ENCODE measurements at regions not wholly inside any gene's neighbourhood (a gene's known extent, or its start where the extent isn't known, plus 50 kb on each side); places are given as distances from the start of the nearest gene placed in this dataset.

DNA sequence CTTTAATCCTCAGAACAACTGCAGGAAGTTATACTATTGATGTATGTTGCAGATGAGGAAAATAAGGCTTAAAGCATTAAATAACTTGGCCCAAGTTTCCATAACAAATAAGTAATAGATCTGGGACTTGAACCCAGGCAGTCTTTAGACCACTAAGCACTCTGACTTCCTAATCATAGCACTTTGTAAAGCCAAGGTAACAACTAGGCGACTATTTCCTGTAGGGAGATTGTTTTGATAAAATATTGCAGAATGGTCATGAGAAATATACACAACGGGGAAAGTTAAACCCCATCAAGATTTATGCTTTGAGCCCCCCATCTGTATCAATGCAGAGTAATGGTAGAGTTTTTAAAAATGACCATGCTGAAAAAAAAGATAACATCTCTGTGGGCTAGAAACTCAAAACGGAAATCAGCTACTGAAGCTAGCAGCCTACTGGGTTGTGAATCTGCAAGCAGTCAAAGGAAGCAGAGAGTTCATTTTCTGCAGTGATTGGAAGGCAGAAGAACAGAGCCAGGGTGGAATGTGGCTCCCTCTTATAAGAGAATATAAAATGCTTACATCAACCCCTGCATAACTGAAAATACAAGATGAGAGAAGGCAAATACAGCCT lies 111.2 kb upstream of the OLIG2 start:
- no peaks in the 10 kb centered on the region for H4K20me1 ChIP-seq (ENCODE audit: insufficient read depth)
- TF ChIP-seq EZH2 (IDR thresholded peaks at IDR 0.05; ENCODE audit: insufficient read depth, poor library complexity, severe bottlenecking), result no peak
- TF ChIP-seq EZH2phosphoT487 (IDR thresholded peaks at IDR 0.05; ENCODE audit: insufficient read depth, low read depth), result no peak
- no peaks in the 10 kb centered on the region for H3K4me1 ChIP-seq (ENCODE audit: insufficient read depth)
- H3K9me2 ChIP-seq (ENCODE audit: insufficient read depth), result no peaks in the 10 kb centered on the region
- no peak overlapping the region for H3K27ac ChIP-seq
- H3K4me2 ChIP-seq (ENCODE audit: unreplicated experiment), result no peak overlapping the region
- no peak overlapping the region for H3K4me3 ChIP-seq
- no peaks in the 10 kb centered on the region for H3K79me2 ChIP-seq (ENCODE audit: insufficient read depth)
- no peaks in the 10 kb centered on the region for H3F3A ChIP-seq (ENCODE audit: insufficient read depth)
- H3K9me3 ChIP-seq (ENCODE audit: low read depth), result no peaks in the 10 kb centered on the region
- in situ Hi-C loops (cut with MboI), result no loop called here
- WGBS, 2 experiments (ENCODE audit: low coverage in 1 of 2, low lambda C conversion rate in 2 of 2, missing lambda C conversion rate in 2 of 2), result 35% methylated on average over 3 of the region's 3 CpGs
- H3K27me3 ChIP-seq (replicated peaks; ENCODE audit: insufficient read depth), result peaks cover 7% of the 10 kb centered on the region
- H3K9ac ChIP-seq, result no peak overlapping the region
- H3K36me3 ChIP-seq (ENCODE audit: low read depth), result no peaks in the 10 kb centered on the region
- no peak overlapping the region for H2AFZ ChIP-seq
- no peak for DNase-seq

DNA sequence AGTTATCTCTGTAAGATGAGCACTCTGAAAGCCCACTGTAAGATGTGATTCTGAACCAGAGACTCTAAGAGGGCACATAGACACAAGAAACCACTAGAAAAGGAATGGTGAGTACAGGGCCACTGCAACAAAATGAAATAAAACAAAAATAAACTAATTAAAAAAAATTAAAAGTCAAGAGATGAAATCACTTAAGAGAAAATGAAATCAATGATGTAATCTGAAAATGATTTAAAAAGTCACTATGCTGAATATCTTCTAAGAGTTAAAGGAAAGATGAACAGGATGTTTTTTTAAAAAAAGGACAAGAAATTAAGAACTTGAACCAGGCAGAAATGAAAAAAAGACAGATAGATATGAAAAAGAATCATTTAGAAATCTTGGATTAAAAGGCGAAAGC lies 110.6 kb upstream of the OLIG2 start:
- Histone ChIP-seq H3K9ac (no peak overlapping the region), H3K4me2 (ENCODE audit: unreplicated experiment) (no peak overlapping the region), H3K27ac (no peak overlapping the region), H3F3A (ENCODE audit: insufficient read depth) (no peaks in the 10 kb centered on the region), H3K9me2 (ENCODE audit: insufficient read depth) (no peaks in the 10 kb centered on the region), H2AFZ (no peak overlapping the region), H3K79me2 (ENCODE audit: insufficient read depth) (no peaks in the 10 kb centered on the region), H3K36me3 (ENCODE audit: low read depth) (no peaks in the 10 kb centered on the region), H3K27me3 (replicated peaks; ENCODE audit: insufficient read depth) (peaks cover 6% of the 10 kb centered on the region), H3K4me1 (ENCODE audit: insufficient read depth) (no peaks in the 10 kb centered on the region), H4K20me1 (ENCODE audit: insufficient read depth) (no peaks in the 10 kb centered on the region), H3K4me3 (no peak overlapping the region), H3K9me3 (ENCODE audit: low read depth) (no peaks in the 10 kb centered on the region)
- TF ChIP-seq EZH2phosphoT487 (IDR thresholded peaks at IDR 0.05; ENCODE audit: insufficient read depth, low read depth) (no peak), EZH2 (IDR thresholded peaks at IDR 0.05; ENCODE audit: insufficient read depth, poor library complexity, severe bottlenecking) (no peak)
- in situ Hi-C loops (cut with MboI), result no loop called here
- 50 to 64% methylated on average over 1 of the region's 1 CpG for WGBS, 2 experiments (ENCODE audit: low coverage in 1 of 2, low lambda C conversion rate in 2 of 2, missing lambda C conversion rate in 2 of 2)
- DNase-seq, result no peak

DNA sequence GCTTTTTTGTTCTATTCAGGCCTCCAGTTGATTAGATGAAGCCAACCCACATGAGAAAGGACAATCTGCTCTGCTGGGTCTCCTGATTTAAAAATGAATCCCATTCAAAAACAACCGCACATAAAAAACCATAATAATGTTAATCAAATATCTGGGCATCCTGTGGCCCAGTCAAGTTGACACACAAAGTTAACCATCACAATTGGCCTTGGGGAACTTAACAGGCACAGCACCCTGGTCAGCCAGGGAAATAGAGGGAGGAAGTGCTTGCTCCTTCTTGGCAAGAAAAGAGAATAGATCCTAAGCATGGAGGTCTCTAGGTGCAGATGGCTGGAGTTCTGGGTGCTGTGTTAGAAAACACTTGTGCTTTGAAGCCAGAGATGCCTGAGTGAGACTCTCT lies 109.6 kb upstream of the OLIG2 start:
- 61% methylated on average over 1 of the region's 1 CpG for whole genome bisulfite sequencing, 2 experiments (ENCODE audit: low coverage in 1 of 2, low lambda C conversion rate in 2 of 2, missing lambda C conversion rate in 2 of 2)
- no peaks in the 10 kb centered on the region for H3K36me3 ChIP-seq (ENCODE audit: low read depth)
- no peak overlapping the region for H3K4me2 ChIP-seq (ENCODE audit: unreplicated experiment)
- H3F3A ChIP-seq (ENCODE audit: insufficient read depth), result no peaks in the 10 kb centered on the region
- no peaks in the 10 kb centered on the region for H3K4me1 ChIP-seq (ENCODE audit: insufficient read depth)
- no peak overlapping the region for H2AFZ ChIP-seq
- no peak overlapping the region for H3K4me3 ChIP-seq
- no peak overlapping the region for H3K9ac ChIP-seq
- no peaks in the 10 kb centered on the region for H3K9me2 ChIP-seq (ENCODE audit: insufficient read depth)
- no peak for DNase-seq
- no peaks in the 10 kb centered on the region for H4K20me1 ChIP-seq (ENCODE audit: insufficient read depth)
- H3K27ac ChIP-seq, result no peak overlapping the region
- peaks cover 6% of the 10 kb centered on the region for H3K27me3 ChIP-seq (replicated peaks; ENCODE audit: insufficient read depth)
- TF ChIP-seq EZH2phosphoT487 (IDR thresholded peaks at IDR 0.05; ENCODE audit: insufficient read depth, low read depth) (no peak), EZH2 (IDR thresholded peaks at IDR 0.05; ENCODE audit: insufficient read depth, poor library complexity, severe bottlenecking) (no peak)
- no peaks in the 10 kb centered on the region for H3K9me3 ChIP-seq (ENCODE audit: low read depth)
- in situ Hi-C loops (cut with MboI), result no loop called here
- no peaks in the 10 kb centered on the region for H3K79me2 ChIP-seq (ENCODE audit: insufficient read depth)

DNA sequence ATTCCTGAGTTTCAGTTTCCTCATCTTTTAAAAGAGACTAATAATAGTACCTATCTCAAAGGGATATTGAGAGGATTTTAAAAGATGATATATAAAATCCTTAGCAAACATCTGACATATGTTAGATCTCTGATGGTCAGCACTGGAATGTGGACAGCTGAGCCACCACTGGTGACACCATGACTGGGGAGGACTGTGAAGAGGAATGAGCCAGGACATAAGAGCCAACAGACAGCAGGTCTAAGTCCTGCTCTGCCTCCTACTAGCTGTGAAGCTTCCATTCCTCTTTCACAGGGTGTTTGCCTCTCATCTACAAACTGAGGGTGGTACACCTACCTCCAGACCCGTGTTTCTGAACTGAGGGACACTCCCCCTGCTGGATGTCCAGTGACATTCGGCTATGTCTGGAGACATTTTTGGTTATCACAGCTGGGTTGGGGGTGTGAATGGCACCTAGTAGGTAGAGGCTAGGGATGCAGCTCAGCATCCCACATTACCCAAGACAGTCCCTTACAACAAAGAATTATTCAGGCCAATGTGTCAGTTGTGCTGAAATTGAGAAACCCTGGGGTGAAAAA lies 109.1 kb upstream of the OLIG2 start:
- H3K9me3 ChIP-seq (ENCODE audit: low read depth), result no peaks in the 10 kb centered on the region
- H3F3A ChIP-seq (ENCODE audit: insufficient read depth), result no peaks in the 10 kb centered on the region
- no peak overlapping the region for H2AFZ ChIP-seq
- no peak overlapping the region for H3K4me3 ChIP-seq
- no peak overlapping the region for H3K4me2 ChIP-seq (ENCODE audit: unreplicated experiment)
- no peak overlapping the region for H3K27ac ChIP-seq
- no peaks in the 10 kb centered on the region for H3K36me3 ChIP-seq (ENCODE audit: low read depth)
- H4K20me1 ChIP-seq (ENCODE audit: insufficient read depth), result no peaks in the 10 kb centered on the region
- WGBS, 2 experiments (ENCODE audit: low coverage in 1 of 2, low lambda C conversion rate in 2 of 2, missing lambda C conversion rate in 2 of 2), result 41 to 47% methylated on average over 2 of the region's 2 CpGs
- H3K9ac ChIP-seq, result no peak overlapping the region
- no peaks in the 10 kb centered on the region for H3K9me2 ChIP-seq (ENCODE audit: insufficient read depth)
- no peaks in the 10 kb centered on the region for H3K4me1 ChIP-seq (ENCODE audit: insufficient read depth)
- DNase-seq, result peak; percentile 9
- in situ Hi-C loops (cut with MboI), result no loop called here
- no peaks in the 10 kb centered on the region for H3K79me2 ChIP-seq (ENCODE audit: insufficient read depth)
- H3K27me3 ChIP-seq (replicated peaks; ENCODE audit: insufficient read depth), result peaks cover 6% of the 10 kb centered on the region
- TF ChIP-seq EZH2phosphoT487 (IDR thresholded peaks at IDR 0.05; ENCODE audit: insufficient read depth, low read depth) (no peak), EZH2 (IDR thresholded peaks at IDR 0.05; ENCODE audit: insufficient read depth, poor library complexity, severe bottlenecking) (no peak)
